Ovary (tissue), 7 donors: ENCODE measurements at regions not wholly inside any gene's neighbourhood (a gene's known extent, or its start where the extent isn't known, plus 50 kb on each side); places are given as distances from the start of the nearest gene placed in this dataset.

ENCODE experiments used
- DNase-seq, 5 donors: peaks; one replicate each; pipeline ENCODE4 v3.0.0-alpha.2; 2019 to 2020
- H3K27ac ChIP-seq, 2 donors: fragments of 200-600 bp; one replicate each; pipeline versions ENCODE4 v1.5.1 to v1.8.0; 2019 to 2022
- H3K27me3 ChIP-seq: fragments of 200-600 bp; one replicate; pipeline ENCODE4 v1.8.0; 2022
- H3K36me3 ChIP-seq: fragments of 200-600 bp; sonication (generic); one replicate; pipeline ENCODE4 v1.5.1; 2019
- H3K4me1 ChIP-seq: one replicate; pipeline ENCODE4 v1.8.1; 2013; ENCODE audit warnings: mild to moderate bottlenecking, moderate library complexity; ENCODE audit not compliant: insufficient read depth
- H3K4me3 ChIP-seq: fragments of 200-600 bp; sonication (generic); one replicate; pipeline ENCODE4 v1.5.1; 2017
- H3K9me3 ChIP-seq, 2 donors: fragments of 200-600 bp in 1 of 2; sonication (generic) in 1 of 2; one replicate each; pipeline versions ENCODE4 v1.5.1 to v1.8.1; 2013 to 2019; ENCODE audit warnings: mild to moderate bottlenecking in 1 of 2, moderate library complexity in 1 of 2
- EP300 ChIP-seq: sonication (generic); formaldehyde crosslinking; IDR thresholded peaks from one replicate; pipeline ENCODE4 v1.6.1; 2017; ENCODE audit warnings: antibody characterized with exemption
- POLR2A ChIP-seq: fragments of 450-650 bp; IDR thresholded peaks from one replicate; pipeline ENCODE4 v1.6.1; 2017; ENCODE audit warnings: antibody characterized with exemption, mild to moderate bottlenecking, moderate library complexity
- WGBS, 3 donors: extraction: QIAGEN DNeasy Blood & Tissue Kit in 1 of 3; methylation state at CpG; one replicate each; pipeline versions ENCODE4 v1.1.5 to v1.1.7; 2013 to 2017; 5-methylcytosine and 5-hydroxymethylcytosine counted together
- intact Hi-C, 4 donors: fragments of 100-400 bp; cut with DNase I; formaldehyde crosslinking; loops; one replicate each; pipeline versions ENCODE4 v1.11.0 to v1.15.1; 2022 to 2023
- TF ChIP-seq, protein P1 (sequence below), 3 donors: fragments of 450-650 bp in 2 of 3; fragments of 200-600 bp in 1 of 3; IDR thresholded peaks; one replicate each; pipeline versions ENCODE4 v1.5.1 to v1.8.0; 2016 to 2022; ENCODE audit warnings: antibody characterized with exemption in 3 of 3, mild to moderate bottlenecking in 1 of 3
- donor health status: DM: no; HTN: no; CAD: no; lungs with moderate emphysema.
- donor health status: DM: no; HTN: no; CAD: no.
- donor health status: Bipolar disorder and iron deficiency.
- donor health status: DM: no; HTN: no; CAD: no.
- donor health status: DM: yes; HTN: yes; CAD: no.

DNA sequence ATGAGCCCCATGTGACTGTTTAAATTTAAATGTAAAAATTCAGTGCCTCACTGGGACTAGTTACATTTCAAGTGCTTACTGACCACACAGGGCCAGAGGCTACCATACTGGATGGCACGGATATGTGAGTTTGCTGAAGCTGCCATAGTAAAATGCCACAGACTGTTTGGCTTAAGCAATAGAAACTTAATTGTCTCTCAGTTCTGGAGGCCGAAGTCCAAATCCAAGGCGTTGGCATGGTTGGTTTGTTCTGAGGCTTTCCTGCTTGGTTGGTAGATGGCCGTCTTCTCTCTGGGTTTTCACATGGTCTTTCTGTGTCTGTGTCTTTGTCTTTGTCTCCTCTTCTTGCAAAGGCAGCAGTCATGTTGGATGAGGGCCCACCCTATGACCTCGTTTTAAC, 878.9 kb upstream of the RBFOX1 start:
- H3K9me3 ChIP-seq: no peaks in the 10 kb centered on the region
- intact Hi-C loops: no loop called here
- H3K36me3 ChIP-seq: no peaks in the 10 kb centered on the region
- H3K27ac ChIP-seq: no peak overlapping the region
- DNase-seq: no peak
- no peak for TF ChIP-seq EP300
- no peak for TF ChIP-seq POLR2A
- TF ChIP-seq, protein P1, sequence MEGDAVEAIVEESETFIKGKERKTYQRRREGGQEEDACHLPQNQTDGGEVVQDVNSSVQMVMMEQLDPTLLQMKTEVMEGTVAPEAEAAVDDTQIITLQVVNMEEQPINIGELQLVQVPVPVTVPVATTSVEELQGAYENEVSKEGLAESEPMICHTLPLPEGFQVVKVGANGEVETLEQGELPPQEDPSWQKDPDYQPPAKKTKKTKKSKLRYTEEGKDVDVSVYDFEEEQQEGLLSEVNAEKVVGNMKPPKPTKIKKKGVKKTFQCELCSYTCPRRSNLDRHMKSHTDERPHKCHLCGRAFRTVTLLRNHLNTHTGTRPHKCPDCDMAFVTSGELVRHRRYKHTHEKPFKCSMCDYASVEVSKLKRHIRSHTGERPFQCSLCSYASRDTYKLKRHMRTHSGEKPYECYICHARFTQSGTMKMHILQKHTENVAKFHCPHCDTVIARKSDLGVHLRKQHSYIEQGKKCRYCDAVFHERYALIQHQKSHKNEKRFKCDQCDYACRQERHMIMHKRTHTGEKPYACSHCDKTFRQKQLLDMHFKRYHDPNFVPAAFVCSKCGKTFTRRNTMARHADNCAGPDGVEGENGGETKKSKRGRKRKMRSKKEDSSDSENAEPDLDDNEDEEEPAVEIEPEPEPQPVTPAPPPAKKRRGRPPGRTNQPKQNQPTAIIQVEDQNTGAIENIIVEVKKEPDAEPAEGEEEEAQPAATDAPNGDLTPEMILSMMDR (IDR thresholded peaks at IDR 0.05): no peak
- no peaks in the 10 kb centered on the region for H3K27me3 ChIP-seq
- no peaks in the 10 kb centered on the region for H3K4me1 ChIP-seq
- no peak overlapping the region for H3K4me3 ChIP-seq
- 77 to 84% (median 83%) methylated on average over 5 of the region's 5 CpGs for WGBS, 3 donors

DNA sequence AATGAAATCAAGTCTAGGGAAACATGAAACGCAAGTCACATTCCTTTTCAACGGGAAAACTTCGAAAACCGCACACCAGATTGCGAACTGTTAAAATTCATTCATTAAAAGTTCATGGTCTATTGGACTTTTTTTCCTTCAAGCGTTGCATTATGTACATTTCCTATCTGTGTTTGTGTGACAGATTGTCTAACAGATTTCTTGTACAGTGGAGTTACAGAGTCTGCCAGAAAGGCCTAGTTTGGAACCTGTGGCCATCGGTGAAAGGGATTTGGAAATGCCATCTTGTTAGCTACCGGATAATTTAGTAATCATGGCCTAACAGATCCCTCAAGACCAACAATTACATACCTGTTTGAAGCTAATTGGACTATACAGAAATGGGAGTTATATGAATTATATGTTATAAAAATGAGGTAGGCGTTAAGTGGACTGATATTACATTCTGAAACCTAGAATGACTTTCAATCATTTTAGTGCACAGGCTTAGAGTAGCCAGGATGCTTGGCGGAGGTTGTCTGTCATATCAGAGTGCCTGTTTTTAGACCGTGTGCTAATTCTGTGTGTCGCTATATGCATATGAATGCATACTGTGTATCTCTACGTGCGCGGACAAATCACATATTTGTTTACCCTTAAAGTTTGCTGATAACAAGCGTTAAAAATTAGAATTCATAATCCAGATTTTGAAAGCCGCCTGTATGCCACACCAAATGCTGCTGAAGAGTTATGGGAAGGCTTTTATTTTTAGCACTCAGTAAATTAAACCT, 885.4 kb upstream of the RBFOX1 start:
- H3K9me3 ChIP-seq: no peaks in the 10 kb centered on the region
- WGBS, 3 donors: 86 to 91% (median 88%) methylated on average over 17 of the region's 17 CpGs
- DNase-seq: no peak
- H3K27ac ChIP-seq: no peak overlapping the region
- intact Hi-C loops: no loop called here
- H3K4me3 ChIP-seq: no peak overlapping the region
- H3K27me3 ChIP-seq: no peaks in the 10 kb centered on the region
- no peaks in the 10 kb centered on the region for H3K36me3 ChIP-seq
- H3K4me1 ChIP-seq: no peaks in the 10 kb centered on the region
- TF ChIP-seq POLR2A (no peak), EP300 (no peak)

DNA sequence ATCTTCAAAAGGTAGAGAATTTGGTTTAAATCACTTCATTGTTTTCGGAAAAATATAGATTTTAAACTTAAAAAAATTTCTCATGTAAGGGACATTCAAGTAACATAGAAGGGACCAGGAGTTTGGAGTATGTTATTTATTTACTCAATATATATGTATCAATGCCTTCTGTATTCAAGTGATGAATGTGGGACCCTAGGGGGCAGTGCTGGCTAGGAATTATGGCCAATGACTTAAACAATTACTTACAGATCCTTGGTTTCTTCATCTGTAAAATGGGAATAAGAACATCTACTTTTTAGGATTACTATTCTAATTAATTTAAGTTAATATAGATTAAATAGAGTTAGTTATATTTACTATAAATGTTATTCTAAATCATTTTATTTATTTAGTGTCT, 886.3 kb upstream of the RBFOX1 start:
- DNase-seq: no peak
- Histone ChIP-seq H3K27ac (no peak overlapping the region), H3K4me3 (no peak overlapping the region), H3K27me3 (no peaks in the 10 kb centered on the region), H3K4me1 (no peaks in the 10 kb centered on the region), H3K36me3 (no peaks in the 10 kb centered on the region), H3K9me3 (no peaks in the 10 kb centered on the region)
- 84 to 94% (median 90%) methylated on average over 1 of the region's 1 CpG for WGBS, 3 donors
- TF ChIP-seq POLR2A (no peak), EP300 (no peak)
- TF ChIP-seq, protein P1 (IDR thresholded peaks at IDR 0.05): no peak
- intact Hi-C loops: no loop called here

DNA sequence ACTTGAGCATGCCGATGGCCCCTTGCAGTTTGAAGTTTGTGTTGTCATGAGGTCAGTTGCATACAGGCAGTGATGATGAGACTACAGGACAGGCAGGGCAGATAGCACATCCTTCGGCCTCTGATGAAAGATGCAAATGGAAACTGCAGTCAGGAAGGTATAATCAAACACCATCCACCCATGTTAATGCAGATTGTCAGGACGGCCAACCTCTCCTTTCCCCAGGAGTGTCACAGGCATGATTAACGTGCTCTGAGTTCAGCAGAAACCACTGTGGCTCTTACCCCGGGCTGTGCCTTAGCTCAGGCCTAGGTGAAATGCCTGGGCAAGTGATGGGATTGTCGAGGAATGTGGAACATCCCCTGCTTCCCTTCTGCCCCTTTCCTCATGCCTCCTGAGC, 893.5 kb upstream of the RBFOX1 start:
- DNase-seq: no peak
- intact Hi-C loops: no loop called here
- 47 to 69% (median 63%) methylated on average over 6 of the region's 6 CpGs for WGBS, 3 donors
- no peak overlapping the region for H3K27ac ChIP-seq
- H3K36me3 ChIP-seq: no peaks in the 10 kb centered on the region
- TF ChIP-seq POLR2A (no peak), EP300 (no peak)
- TF ChIP-seq, protein P1 (IDR thresholded peaks at IDR 0.05): no peak
- no peaks in the 10 kb centered on the region for H3K9me3 ChIP-seq
- H3K4me1 ChIP-seq: no peaks in the 10 kb centered on the region
- H3K27me3 ChIP-seq: no peaks in the 10 kb centered on the region
- no peak overlapping the region for H3K4me3 ChIP-seq

DNA sequence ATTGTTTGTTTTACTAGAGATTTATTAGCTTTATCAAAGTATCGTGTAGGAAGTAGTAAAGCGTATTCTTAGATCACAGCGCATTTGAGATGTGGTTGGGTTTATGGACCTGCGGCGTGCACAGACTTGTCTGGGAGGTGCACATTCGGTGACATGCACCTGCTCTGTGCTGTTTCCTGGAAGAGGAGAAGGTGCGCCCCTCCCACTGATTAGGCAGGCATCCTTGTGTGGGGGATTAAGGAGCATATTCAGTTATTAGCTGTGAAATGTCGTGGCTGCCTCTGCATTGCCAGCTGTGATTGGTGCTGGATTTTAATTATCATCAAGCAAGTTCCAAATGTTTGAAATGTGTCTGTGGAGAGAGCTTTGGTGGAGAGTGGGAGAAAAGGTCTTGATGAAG, 903.8 kb upstream of the RBFOX1 start:
- H3K4me1 ChIP-seq: no peaks in the 10 kb centered on the region
- no peak overlapping the region for H3K27ac ChIP-seq
- 9 to 18% (median 12%) methylated on average over 8 of the region's 8 CpGs for WGBS, 3 donors
- no peaks in the 10 kb centered on the region for H3K27me3 ChIP-seq
- H3K9me3 ChIP-seq: no peaks in the 10 kb centered on the region
- TF ChIP-seq, protein P1 (IDR thresholded peaks at IDR 0.05): no peak
- TF ChIP-seq EP300: no peak
- no peak for TF ChIP-seq POLR2A
- H3K4me3 ChIP-seq: no peak overlapping the region
- H3K36me3 ChIP-seq: no peaks in the 10 kb centered on the region
- intact Hi-C loops: no loop called here
- DNase-seq: no peak
